PC-9 (cell line): ENCODE measurements at regions not wholly inside any gene's neighbourhood (a gene's known extent, or its start where the extent isn't known, plus 50 kb on each side); places are given as distances from the start of the nearest gene placed in this dataset.

Experiments
- CTCF ChIP-seq: fragments of 200-600 bp; sonication (generic); conservative IDR thresholded peaks from 2 replicates; pipeline ENCODE4 v1.6.1; 2017; ENCODE audit warnings: mixed run types, antibody characterized with exemption, mild to moderate bottlenecking, moderate library complexity
- EZH2 ChIP-seq: fragments of 200-600 bp; sonication (generic); IDR thresholded peaks from 2 replicates; pipeline ENCODE4 v1.8.0; 2017; ENCODE audit warnings: antibody characterized with exemption, low read depth

- TF ChIP-seq CTCF (no peak), EZH2 (no peak)
Measured at GRCh38 chr2:184049566-184049965, 548.8 kb upstream of the ZNF804A start.
